GM04504 (cell line): ENCODE measurements at regions not wholly inside any gene's neighbourhood (a gene's known extent, or its start where the extent isn't known, plus 50 kb on each side); places are given as distances from the start of the nearest gene placed in this dataset.

Experiments used
- DNase-seq: peaks from one replicate; pipeline ENCODE4 v3.0.0-alpha.2; 2012; ENCODE audit warnings: low read depth

DNA sequence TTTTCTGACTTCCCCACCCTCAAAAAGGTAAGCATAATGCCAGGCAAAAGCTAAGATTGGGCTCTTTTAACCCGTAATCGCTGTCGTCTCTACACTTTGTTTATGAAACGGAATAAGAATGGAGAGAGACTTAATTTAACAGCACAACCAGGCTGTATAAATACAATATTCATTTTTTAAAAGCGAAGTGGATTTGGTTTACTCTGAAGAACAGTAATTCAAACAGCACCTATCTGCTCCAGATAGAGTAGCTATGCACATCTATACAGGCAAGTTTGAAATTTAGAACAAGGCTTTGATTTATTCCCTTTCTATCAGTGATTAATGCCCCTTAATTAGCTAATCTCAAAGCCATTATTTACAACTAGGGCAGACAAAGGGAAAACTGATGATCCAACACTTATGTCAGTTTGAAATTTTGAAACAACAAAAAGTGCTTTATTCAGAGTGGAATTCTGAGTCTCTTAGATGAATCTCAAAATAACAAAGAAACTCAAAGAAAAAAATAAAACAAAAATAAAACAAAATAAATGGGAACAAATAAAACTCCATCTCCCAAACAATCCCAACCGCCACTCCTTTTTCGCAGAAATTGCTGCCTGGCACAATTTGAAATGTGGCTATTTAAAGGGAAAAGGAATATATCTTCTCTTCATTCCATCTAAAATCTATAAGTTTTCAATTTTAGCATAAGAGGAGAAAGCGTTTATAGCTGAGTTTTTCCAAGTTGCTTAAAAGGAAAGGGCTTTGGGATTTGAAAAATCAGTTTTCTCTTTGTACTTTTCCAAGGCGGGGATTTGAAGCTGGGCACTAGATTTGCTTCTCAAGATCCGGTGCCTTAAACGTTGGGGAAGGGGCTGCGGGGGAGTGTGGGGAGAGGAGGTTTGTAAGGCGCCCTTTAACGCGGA is 298.6 kb downstream of the PARP8 start:
- DNase-seq, result no peak

DNA sequence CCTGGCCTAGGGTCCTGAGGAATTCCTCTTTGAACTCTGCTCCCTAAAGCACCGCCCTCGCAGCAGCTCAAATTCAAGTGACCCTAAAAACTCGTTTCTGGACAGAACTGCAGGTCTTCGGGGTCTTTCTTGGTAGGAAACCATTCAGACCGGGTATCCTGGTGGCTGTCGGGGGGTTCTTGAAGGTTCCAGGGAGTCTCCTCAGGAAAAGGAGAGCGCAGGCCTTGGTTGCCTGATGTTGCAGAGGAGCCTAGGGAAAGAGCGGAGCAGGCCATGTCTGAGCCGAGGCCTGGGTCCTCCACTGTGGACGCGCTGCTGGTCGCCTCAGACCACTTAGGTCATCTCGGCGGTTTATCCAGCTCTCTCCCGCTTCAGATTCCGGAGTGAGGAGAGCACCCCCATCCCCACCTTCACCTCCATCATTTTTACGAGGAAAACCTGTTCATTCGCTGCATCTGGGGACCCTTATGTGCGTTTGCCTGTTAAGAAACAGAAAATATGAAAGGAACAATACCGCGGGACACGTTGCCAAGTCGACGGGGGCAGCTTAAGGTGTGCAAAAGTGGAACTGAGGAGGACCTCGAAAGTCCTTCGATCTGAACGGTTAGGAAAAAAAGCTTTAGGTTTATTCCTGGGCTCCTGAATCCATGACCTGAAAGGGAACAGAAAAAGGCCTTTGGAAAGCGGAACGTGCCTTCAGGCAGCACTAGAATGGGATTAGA is 299.4 kb downstream of the PARP8 start:
- no peak for DNase-seq

DNA sequence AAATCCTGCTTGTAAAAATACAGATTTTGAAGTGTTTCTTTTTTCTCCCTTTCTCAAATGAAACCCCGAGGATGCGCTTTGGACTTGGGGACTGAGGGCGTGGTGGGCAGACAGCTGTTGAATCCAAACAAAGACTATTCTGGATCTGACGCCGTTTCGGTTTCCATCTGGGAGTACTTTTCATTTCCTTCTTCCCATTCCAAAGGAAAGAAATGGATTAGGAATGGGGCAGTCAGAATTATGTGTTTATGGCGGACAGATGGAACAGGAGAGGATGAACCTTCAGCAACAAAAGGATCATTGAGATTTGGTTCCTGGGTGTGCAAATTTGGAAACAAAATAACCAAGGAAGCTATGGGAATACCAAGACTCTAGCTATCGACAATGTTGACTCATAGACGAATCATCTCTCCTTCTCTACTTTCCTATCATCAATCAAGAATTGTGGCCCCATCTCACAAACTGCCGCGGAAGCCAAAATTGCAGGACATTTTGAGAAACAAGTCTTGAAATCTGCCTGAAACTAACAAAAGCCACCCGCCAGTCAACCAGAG is 300.6 kb downstream of the PARP8 start:
- DNase-seq, result no peak

GRCh38 chr5:50967563-50968355 is 301.3 kb downstream of the PARP8 start:
- DNase-seq, result no peak

DNA sequence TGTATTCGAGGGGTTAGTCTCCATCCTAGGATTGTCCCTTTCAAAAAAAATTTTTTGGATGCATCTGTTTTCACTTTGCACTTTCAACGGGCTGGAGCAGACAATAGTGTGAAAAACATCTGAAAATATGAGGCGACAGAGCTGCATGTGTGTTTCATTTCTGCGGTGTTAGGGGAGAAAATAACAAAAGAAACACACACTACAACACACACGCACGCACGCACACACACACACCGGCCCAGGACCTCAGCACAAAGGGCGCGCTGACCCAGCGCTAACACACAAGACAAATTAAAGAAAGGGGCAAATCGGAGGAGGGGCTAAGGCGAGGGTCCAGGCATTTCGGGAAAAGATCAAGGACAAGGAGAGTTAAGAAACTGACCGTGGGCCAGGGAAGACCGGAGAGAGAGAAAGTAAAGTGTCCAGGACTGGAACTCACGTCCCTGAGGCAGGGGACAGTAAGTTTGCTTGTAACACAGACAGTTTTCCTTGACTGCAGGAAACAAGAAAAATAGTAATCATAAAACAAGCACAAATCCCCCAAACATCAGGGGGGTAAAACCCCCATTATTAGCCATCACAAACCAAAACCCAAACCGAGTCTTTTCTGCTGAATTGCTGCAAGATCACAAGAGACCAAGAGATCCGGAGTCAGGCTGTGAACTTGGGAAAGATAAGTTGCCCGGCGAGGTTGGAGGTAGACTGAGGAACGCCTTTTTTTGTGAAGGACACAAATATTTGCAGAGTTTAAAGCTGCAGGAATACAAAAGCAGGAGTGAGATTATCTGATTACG is 302.1 kb downstream of the PARP8 start:
- no peak for DNase-seq

- DNase-seq, result no peak
Observed at GRCh38 chr5:50969151-50970031, 303.0 kb downstream of the PARP8 start.

DNA sequence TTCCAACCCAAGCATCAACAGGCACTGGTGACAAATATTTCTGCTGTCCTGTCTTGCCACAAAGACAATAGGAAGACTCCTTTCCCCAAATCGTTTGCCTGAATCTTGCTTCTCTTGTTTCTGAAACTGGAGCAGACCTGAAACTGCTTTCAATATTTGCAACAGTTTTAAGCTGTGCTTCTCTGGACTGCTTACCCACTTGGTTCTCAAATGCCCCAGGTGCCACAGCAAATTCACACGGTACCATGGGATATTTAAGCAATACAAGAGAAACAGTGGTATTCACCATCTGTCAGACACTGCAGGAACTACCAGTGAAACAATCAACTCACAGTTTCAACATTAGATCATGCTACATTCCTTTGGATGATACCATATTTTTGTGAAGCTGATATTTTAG is 309.4 kb downstream of the PARP8 start:
- no peak for DNase-seq

DNA sequence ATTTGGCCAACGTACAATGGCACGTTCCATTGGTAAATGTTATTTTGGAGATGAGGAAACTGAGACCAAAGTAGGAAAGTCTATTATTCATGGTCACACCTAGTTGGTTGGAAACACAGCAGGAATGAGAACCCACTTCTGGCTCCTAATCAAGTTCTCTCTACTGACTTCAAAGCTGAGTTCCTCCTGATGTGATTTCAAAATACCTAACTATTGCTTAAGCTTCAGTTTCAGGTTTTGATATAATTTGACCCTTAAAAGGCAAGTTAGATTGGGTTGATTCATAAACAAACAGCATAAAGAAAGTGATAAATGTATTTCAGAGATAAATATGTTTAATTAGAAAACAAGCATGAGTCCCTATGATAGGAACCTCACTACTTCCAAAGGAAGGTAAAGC is 312.5 kb downstream of the PARP8 start:
- DNase-seq, result no peak

- DNase-seq, result no peak
Observed at GRCh38 chr5:50984640-50985039, 318.2 kb downstream of the PARP8 start.

GRCh38 chr5:50990296-50990924 is 324.0 kb downstream of the PARP8 start:
- no peak for DNase-seq

DNA sequence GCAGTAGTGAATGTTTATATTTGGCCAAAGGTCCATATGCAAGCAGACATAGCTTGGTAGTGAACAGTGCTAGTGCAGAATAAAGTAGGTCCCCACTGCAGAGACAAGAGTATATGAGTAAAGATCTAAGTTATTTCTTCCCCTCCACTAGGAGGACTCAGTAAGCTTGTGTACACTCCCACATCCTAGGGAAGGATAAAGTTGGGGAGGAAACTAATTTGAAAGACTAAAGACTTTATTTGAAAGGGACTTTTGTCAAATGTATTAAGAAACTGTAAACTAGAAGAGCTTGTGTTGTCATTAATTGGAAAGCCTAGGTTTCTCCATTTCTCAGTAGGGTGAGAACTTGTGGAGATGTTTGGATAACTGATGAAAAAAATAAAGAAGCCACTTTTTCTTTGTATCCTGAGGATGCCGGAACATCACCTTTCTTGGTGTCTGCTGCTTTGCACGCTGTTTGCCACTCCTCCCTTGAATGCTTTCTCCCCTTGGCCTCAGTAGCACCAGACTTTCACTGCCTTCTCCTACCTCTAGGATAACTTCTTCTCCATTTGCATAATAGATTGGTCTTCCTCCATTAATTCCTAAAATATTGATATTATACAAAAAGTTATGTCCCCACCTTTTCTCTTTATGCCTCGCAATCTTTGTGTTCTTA is 329.0 kb downstream of the PARP8 start:
- DNase-seq, result no peak

DNA sequence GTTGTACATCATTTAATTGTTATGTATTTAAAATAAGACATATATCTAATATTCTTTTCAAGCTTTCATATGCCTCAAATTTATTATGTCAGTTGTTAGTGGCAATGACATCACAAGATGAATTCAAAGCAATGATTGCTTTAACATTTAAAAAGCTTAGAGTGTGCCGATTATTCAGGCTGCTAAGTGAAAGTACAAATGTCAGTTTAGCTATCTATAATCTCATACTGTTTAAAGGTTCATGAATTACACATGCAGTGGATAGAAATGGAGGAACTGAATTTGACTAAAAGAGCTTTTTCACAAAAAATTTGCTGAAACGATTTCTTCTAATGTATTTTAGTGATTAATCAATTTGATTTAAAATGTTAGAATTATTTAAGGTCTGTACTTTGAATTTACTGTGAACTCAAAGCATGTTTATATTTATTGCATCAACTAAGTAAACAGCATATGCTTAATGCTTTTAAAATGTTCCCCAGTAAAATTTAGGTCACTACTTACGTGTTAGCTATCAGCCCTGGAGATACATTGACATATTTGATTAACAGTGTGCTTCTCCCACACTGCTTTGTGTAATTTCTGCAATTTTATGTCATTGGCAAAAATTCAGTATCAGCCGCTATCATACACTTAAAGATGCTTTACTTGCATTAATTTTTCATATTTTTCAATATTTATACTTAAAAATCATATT is 334.9 kb downstream of the PARP8 start:
- DNase-seq, result no peak

- DNase-seq, result no peak
Observed at GRCh38 chr5:51002368-51002767, 335.9 kb downstream of the PARP8 start.

GRCh38 chr5:51013036-51013435 is 346.6 kb downstream of the PARP8 start:
- DNase-seq, result no peak

DNA sequence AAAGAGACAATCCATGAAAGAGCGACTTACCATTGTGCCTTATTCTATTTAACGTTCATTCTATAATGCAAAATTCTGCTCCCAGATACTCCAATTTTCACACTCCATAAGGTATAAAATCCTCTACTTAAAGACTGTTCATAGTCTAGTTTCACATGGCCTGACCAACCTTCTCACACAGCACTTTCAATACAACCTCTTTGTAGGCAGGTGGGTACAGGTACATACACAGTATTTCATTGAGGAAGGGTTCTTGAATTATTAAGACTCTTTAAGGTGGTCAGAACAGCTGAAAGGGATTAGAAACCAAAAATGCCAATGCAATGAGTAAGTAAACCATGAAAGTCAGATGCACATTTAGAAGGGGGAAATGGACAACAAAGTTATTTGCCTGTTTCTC is 352.0 kb downstream of the PARP8 start:
- DNase-seq, result no peak

DNA sequence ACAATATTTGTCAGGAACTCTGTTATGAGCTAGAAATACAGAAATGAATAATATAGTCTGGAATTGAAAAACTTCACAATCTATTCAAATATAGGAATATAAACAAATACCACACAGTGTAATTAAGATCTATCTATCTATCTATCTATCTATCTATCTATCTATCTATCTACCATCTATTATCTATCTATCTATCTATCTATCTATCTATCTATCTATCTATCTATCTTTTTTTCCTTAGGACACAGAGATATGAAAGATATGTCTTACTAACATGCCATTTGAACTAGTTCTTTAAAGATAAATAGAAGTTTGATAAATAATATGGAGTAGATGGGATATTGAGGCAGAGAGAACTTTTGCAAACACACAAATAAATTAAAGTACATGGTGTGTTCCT is 357.8 kb downstream of the PARP8 start:
- no peak for DNase-seq

- DNase-seq, result no peak
Observed at GRCh38 chr5:51027271-51027670, 356.0 kb upstream of the ISL1 start.

GRCh38 chr5:51028394-51028793 is 354.9 kb upstream of the ISL1 start:
- DNase-seq, result no peak

GRCh38 chr5:51033215-51033614 is 350.0 kb upstream of the ISL1 start:
- no peak for DNase-seq
